ENCODE measurements at regions not wholly inside any gene's neighbourhood (a gene's known extent, or its start where the extent isn't known, plus 50 kb on each side); places are given as distances from the start of the nearest gene placed in this dataset.

DNA sequence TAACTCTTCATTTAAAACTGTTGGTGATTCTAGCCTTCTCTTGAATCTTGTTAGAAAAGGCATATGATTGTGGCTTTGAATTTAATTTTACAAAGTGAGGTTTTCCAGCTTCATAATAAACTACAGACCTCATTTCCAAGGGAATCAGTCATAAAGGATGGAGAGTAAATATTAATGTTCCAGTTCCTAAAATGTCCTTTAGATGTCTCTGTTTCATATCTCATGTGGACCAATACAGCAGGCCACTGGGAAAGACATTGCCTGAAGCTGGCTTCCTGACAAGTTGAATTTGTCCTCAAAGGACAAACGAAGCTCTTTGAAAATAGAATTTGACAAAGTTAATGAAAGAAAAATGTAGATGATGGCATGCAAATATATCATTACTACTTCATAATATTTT is 125.4 kb downstream of the ZNF330 start (continued):
- TF ChIP-seq ZNF511 (CRISPR knock-in tag; IDR thresholded peaks at IDR 0.05) = no peak
- TF ChIP-seq, protein P1, sequence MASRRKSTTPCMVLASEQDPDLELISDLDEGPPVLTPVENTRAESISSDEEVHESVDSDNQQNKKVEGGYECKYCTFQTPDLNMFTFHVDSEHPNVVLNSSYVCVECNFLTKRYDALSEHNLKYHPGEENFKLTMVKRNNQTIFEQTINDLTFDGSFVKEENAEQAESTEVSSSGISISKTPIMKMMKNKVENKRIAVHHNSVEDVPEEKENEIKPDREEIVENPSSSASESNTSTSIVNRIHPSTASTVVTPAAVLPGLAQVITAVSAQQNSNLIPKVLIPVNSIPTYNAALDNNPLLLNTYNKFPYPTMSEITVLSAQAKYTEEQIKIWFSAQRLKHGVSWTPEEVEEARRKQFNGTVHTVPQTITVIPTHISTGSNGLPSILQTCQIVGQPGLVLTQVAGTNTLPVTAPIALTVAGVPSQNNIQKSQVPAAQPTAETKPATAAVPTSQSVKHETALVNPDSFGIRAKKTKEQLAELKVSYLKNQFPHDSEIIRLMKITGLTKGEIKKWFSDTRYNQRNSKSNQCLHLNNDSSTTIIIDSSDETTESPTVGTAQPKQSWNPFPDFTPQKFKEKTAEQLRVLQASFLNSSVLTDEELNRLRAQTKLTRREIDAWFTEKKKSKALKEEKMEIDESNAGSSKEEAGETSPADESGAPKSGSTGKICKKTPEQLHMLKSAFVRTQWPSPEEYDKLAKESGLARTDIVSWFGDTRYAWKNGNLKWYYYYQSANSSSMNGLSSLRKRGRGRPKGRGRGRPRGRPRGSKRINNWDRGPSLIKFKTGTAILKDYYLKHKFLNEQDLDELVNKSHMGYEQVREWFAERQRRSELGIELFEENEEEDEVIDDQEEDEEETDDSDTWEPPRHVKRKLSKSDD (conservative IDR thresholded peaks at IDR 0.05; ENCODE audit: low read length) = no peak
- TF ChIP-seq SMC3 (conservative IDR thresholded peaks at IDR 0.05; ENCODE audit: insufficient read depth, low read depth, low read length) = 0 out of 2 replicates have a peak, but pooled peaks have one; percentile 10
- TF ChIP-seq ATF1 (CRISPR knock-in tag; IDR thresholded peaks at IDR 0.05) = no peak
- TF ChIP-seq ATF1 (tag; IDR thresholded peaks at IDR 0.05) = no peak
- TF ChIP-seq SOX6 (IDR thresholded peaks at IDR 0.05) = no peak
- TF ChIP-seq, protein P2, sequence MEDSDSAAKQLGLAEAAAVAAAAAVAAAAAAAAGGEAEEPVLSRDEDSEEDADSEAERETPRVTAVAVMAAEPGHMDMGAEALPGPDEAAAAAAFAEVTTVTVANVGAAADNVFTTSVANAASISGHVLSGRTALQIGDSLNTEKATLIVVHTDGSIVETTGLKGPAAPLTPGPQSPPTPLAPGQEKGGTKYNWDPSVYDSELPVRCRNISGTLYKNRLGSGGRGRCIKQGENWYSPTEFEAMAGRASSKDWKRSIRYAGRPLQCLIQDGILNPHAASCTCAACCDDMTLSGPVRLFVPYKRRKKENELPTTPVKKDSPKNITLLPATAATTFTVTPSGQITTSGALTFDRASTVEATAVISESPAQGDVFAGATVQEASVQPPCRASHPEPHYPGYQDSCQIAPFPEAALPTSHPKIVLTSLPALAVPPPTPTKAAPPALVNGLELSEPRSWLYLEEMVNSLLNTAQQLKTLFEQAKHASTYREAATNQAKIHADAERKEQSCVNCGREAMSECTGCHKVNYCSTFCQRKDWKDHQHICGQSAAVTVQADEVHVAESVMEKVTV (CRISPR knock-in tag; IDR thresholded peaks at IDR 0.05) = peak; percentile 27; the same call in 1 of the 2 replicates
- TF ChIP-seq, protein P3, sequence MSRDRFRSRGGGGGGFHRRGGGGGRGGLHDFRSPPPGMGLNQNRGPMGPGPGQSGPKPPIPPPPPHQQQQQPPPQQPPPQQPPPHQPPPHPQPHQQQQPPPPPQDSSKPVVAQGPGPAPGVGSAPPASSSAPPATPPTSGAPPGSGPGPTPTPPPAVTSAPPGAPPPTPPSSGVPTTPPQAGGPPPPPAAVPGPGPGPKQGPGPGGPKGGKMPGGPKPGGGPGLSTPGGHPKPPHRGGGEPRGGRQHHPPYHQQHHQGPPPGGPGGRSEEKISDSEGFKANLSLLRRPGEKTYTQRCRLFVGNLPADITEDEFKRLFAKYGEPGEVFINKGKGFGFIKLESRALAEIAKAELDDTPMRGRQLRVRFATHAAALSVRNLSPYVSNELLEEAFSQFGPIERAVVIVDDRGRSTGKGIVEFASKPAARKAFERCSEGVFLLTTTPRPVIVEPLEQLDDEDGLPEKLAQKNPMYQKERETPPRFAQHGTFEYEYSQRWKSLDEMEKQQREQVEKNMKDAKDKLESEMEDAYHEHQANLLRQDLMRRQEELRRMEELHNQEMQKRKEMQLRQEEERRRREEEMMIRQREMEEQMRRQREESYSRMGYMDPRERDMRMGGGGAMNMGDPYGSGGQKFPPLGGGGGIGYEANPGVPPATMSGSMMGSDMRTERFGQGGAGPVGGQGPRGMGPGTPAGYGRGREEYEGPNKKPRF (IDR thresholded peaks at IDR 0.05; ENCODE audit: low read depth, low read length) = no peak
- peak; percentile 5 to 55 (median 41); a peak in 3 of 6 replicates for TF ChIP-seq CTCF (IDR thresholded peaks at IDR 0.05 in 2 of 3, conservative IDR thresholded peaks at IDR 0.05 in 1 of 3; ENCODE audit: insufficient read depth in 2 of 3, low read depth in 1 of 3, low read length in 3 of 3)
- no peak for TF ChIP-seq HDAC1 (IDR thresholded peaks at IDR 0.05)
